ENCODE measurements at regions not wholly inside any gene's neighbourhood (a gene's known extent, or its start where the extent isn't known, plus 50 kb on each side); places are given as distances from the start of the nearest gene placed in this dataset.
"Not testable (repeated sequence)": the region's sequence is repeated elsewhere in the genome, so short reads cannot be mapped to it uniquely, and the experiment has no call there.

DNA sequence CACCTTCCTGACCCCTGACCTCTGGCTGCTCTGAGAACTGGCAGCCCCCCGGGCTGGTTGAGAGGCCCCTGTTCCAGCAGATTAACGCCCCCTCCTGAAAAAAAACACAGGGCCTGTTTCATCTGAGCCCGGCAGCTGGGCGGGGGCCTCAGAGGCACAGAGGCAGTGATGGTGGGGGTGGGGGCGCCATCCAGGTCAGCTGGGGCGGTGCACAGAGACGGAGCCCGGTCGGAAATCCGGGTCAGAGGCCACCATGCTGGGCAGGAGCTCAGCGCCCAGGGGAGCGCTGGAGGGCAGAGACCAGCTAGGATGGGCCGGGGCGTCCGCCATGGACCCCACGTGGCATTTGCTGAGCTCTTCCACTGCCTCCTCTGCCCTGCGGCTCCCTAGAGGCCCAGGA lies 68.0 kb downstream of the UNCX start:
- DNase-seq, result no peak

DNA sequence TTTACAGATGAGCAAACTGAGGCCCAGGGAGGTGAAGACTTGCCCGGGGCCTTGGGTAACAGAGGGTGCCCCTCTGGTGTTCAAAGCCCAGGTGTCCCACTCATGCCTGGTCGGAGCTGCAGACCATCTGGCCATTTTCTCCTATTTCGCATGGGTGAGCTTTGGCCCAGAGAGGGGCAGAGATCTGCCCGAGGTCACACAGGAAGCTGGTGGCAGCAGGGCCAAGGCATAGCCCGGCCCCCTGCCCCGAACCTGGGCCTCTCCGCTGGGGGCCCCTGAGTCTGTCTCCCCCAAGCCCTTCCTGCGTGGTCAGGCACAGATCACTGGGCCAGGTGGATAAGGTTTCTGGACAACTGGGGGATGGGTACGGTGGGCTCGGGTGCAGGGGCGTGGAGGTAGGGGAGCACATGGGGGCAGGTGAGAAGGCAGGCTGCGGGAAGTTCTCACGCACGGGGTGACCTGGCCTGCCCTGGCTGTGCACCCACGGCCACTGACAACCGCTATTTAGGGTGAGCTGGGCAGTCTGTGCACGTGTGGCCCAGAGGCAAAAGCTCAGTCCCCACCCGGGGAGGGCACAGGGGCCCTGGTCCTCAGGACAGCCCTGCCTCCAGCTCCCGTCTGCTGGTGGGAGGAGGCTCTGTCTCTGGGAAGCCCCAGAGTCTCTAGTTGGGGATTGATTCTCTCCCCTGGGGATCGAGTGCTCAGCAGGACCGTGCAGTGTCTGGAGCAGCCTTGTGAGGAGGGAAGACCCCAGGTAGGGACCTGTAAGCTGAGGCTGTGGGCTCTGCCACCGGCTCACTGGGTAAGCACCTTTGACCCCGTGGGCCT lies 68.6 kb downstream of the UNCX start:
- DNase-seq, result no peak

DNA sequence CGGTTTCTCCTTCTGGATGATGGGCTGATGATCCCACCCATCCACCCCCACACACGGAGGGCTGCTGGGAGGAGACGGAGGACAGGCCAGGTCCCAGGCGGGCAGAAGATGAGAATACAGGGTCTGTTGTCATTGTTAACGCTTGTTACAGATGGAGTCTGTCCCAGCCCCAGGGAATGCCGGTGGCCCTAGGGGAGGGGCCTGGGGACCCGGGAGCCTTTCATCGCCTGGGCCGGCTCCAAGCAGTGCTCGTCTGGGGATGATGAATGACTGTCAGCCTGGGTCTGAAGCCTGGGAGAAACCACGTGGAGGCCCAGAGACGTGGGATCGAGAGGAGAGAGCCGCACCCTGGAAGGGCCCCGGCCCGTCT lies 69.2 kb downstream of the UNCX start:
- DNase-seq, result no peak

DNA sequence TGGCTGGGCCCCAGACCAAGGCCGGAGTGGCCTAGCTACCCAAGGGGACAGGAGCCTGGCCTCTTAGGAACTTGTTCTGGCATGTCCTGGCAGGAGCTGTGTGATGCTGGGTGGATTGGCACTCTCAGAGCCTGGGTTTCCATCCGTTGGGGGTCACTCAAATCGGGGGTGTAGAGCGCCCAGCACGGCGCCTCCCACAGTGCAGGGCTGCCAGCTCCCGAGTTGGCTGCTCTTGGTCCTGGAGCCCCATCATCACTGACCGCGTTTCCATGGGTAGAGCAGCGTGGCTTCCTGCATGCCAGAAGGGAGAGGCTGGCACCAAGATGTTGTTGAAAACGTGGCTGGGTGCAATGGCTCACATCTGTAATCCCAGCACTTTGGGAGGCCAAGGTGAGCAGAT lies 70.3 kb downstream of the UNCX start:
- DNase-seq, result no peak

DNA sequence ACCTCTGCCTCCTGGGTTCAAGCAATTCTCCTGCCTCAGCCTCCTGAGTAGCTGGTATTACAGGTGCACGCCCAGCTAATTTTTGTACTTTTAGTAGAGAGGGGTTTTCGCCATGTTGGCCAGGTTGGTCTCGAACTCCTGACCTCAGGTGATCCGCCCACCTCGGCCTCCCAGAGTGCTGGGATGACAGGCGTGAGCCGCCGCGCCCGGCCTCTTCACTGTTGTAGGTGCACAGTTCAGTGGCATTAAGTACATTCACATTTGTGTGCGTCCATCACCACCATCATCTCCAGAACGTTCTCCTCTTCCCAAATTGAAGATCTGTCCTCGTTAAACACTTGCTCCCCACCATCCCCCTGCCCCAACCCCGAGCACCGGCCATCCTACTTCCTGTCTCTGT lies 71.3 kb downstream of the UNCX start:
- DNase-seq, result not testable (repeated sequence)

DNA sequence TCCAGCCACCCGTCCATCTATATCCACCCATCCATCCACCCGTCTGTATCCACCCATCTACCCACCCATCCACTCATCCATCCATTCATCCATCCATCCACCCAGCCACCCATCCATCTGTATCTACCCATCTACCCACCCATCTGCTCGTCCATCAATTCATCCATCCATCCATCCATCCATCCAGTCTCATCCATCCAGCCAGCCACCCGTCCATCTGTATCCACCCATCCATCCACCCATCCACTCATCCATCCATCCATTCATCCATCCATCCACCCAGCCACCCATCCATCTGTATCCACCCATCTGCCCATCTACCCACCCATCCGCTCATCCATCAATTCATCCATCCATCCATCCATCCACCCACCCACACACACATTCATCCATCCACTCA lies 73.2 kb downstream of the UNCX start:
- no peak for DNase-seq

DNA sequence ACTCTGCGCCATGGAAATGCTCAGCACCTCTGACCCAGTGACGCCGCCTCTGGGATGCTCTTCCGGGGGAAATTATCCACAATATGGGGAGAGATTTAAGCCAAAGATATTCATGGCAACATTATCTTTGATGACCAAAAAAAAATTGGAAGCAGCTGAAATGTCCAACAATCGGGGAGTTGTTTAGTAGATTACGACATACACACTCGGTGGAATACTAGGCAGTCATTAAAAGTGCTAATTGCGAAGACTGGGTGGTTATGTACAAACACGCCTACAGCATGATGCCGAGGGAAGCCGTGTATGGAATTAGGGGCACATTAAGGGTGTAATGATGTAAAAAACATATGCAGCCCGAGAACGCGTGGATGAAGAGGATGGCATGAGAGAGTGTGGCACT lies 75.2 kb downstream of the UNCX start:
- DNase-seq, result no peak

DNA sequence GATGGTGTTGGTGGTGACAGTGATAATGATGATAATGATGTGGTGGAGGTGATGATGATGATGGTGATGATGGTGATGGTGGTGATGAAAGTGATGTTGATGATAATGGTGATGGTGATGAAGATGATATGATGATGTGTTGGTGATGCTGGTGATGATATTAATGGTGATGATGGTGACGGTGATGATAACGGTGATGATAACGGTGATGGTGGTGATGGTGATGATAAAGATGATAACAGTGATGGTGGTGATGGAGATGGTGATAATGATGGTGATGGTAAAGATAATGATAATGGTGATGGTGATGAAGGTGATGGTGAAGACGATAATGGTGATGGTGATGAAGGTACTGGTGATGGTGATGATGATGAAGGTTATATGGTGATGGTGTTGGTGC lies 76.6 kb downstream of the UNCX start:
- no peak for DNase-seq

DNA sequence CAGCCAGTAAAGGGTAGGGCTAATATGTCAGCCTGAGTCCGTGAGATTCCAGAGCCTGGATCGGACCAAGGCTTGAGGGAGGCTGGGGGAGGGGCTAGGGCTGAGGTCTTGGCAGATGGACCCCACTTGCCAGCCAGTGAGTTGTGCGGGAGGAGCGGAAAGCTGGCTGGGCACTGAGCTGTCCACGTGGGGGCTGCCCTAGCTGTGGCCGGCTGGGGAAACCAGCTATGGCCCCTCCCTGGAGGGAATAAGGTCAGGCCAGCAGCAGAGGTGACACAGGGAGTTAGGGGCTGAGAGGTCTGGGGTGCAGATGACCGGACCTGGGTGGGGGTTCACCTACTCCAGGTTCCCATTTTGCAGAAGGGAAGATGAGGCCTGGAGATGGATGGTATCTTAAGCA lies 77.3 kb downstream of the UNCX start:
- DNase-seq, result no peak

DNA sequence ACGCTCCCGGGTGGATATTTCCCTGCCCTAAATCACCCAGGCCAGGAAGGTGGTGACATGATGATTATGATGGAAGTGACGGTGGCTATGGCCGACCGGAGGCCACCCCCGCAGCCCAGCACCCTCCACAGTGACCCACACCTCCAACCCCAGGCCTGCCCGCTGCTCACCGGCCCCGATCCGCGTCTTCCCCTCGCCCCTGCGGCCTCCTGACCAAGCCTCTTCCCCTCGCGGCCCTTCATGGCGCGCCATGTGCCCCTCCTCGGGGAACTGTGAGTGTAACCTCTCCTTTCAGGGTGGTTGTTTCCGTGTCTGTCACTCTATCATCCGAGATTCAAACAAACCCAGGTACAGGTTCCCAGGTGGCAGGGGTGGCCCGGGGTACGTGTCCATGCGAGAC lies 78.3 kb downstream of the UNCX start:
- DNase-seq, result no peak

DNA sequence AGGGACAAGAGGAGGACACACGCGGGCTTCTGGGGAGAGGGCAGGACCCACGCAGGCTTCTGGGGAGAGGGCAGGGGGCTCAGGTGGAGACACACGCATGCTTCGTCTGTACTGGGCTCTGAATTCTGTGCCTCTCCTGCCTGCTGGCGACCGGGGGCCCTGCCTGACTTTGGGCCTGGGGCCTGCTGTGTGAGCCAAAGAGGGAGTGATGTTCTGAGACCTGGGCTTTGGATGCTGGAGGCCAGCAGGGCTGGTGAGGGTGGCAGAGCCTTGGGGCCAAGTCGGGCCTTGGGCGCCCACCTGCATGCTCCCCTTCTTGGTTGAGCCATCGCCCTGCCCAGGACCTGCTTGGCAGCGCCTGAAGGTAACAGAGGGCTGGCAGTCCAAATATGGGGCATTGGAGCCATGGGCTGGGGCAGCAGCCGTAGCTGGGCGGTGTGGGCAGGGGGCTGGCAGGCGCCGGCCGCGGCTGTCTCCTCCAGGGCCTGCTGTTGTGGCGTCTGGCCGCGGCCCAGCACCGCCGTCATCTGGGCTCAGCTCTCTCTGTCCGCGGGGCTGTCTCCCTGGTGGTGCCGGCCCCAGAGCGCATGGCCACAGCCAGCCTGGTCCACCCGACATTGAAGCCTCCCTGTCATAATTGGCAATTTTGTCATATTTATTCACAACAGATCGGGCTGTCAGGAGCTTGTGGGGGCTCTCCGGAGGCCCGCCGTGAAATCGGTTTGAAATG lies 78.9 kb downstream of the UNCX start:
- DNase-seq, result no peak

DNA sequence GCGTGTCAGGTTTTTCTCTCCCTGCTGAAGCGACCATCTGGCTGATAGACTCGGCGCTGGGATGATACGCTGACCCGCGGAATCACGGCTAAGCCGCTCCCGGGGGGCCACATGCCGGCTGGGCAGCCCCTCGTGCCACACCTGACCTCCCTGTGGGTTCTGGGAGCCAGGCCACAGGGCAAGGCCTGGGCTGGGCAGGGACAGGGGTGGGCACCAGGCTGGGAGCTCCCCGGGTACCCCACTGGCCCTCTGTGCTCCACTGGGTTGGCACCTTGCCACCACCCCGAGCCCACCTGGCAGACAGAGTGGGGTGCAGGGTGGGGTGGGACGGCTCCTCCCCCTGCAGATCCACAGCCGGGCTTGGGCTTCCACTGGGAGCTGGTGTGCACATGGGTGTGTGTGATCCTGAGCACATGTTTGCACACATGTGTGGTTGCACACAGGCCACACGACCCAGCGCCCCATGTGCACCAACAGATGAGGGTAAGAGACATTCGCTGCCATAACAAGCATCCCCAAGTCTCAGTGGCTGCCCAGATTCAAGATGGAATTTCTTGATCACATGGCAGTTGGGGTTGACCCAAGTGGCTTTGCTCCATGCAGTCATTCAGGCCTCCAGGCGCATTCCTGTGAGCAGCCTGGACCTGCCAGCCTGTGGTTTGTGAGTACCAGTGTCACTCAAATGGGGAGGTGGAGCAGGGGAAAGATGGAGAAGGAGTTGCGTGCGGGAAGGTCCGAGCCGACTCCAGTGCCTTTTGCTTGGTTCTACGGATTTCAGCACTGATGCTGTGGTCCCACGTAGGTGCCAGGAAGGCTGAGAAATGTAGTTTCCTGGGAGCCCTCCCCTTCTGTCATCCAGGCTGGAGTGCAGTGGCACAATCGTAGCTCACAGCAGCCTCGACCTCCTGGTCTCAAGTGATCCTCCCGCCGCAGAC lies 79.7 kb downstream of the UNCX start:
- no peak for DNase-seq

DNA sequence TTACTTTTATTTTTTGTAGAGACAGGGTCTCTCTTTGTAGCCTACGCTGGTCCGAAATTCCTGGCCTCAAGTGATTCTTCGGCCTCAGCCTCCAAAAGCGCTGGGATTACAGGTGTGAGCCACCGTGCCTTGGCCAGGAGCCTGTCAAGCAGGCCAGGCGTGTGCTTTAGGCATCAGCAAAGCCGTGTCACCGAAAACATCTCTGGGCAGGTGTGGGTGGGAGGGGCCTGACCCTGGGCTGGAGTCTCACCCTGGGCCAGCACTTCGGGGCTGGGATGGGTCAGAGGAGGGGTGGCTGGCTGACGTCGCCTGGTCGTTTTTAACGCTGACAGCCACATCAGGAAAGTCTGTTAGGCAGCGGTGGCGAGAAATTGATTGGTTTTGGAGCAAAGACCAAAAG lies 80.9 kb downstream of the UNCX start:
- no peak for DNase-seq

DNA sequence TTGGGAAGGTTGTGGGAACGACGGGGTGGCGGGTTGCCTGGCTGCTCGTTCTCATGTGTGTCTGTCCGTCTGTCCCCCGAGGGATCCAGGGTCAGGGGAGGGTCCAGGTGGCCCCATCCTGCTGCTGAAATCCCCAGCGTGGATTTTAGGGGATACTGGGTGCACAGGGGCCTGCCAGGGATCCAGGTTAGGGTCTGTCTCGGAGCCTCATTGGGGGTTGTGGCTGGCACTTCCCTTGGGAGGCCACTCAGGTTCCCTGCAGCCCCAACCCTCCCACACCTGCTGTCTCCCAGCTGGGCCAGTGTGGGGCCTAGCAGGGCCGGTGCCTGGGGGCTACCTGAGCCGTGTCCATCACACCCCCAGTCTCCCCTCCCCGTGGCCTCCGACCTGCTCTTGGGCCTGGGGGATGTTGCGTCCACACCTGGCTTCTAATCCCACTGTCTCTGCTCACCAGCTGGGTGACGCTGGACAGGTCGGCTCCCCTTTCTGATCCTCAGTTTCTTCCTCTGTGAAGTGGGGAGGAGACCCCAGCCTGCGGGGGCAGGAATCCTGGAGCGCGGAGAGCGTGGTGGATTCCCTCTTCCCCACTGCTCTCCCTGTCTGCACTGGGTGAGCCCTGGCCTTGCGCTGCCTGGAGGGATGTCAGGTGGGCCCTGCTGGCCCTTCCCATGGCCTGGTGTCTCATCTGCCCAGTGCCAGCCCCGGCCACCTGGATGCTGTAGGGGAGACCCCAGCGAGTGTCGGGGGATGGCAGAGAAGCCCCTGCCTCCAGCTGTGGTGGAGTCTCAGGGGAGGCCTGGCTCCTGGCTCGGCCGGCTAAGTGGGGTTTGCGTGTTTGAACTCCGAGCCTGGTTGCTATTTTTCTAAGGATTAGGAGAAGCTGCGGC lies 81.6 kb downstream of the UNCX start:
- no peak for DNase-seq

DNA sequence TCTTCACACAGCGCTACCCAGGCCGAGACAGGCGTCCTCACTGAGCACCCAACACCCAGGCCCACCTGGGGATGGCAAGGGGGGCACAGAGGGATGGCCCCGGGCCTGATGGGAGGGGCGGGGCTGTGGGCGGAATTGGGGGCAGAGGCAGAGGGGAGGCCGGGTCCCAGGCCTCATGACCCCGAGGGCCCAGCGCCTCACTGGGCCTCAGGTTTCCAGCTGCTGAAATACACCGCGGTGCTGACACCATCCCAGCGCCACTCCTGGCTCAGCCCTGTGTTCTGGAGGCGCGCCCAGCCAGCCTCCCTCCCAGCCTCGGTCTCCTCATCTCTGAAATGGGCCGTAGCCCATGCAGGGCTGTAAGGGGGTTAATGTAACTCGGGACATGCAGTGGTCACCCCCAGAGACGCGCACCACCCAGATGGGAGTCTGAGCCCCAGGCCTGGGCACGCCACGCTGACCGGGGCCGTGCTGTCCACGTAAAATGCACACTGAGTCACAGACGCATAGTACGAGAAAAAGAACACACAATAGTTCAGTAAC lies 82.3 kb downstream of the UNCX start:
- DNase-seq, result no peak

DNA sequence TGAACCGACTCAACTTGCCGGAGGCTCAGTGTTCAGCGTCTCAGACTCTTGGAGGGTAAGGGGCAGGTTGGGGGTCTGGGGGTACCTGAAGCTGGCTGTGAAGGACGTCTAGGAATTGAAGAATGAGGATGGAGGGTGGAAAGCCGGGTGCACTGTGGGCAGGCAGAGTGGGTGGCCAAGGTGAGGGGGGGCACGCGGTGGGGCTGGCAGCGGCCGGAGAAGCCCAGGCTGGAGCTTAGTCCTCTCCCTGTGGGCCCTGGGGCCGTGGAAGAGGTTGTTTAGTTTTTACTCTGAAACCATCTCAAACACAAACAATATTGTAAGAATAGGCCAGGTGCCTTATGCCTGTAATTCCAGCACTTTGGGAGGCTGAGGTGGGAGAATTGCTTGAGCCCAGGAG lies 83.4 kb downstream of the UNCX start:
- no peak for DNase-seq

DNA sequence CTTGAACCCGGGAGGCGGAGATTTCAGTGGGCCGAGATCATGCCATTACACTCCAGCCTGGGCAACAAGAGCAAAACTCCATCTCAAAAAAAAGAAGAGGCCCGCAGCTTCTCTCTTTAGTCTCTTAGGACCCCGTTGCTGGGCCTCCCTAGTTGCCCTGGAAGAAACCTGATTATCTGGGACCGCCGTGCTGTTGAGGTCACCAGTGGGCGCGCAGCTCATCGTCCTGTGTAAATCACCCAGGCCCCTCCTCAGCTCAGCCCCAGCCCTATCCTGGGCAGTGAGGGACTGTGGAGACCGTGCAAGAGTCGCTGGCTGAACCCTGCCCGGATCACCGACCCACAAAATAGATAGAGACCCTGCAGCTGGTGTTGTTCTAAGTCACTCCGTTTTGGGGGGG lies 85.0 kb downstream of the UNCX start:
- DNase-seq, result no peak

DNA sequence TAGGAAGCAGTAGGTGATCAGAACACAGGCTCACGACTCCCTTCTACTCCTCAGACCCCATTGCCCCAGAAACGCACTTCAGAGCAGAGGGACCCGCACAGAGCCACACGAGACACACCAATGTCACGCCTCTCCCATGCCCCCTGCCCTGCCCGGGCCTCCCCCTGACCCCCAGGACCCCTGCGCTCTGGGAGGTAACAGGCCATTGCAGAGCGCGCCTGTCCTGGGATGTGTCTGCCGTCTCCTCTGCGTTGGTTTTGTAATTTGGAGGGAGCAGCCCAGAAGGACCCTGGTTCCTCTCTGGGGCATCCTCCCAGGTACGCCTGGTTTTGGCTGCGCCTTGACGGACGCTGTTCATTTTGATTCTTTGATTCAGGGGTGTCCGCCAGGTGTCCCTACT lies 85.4 kb downstream of the UNCX start:
- no peak for DNase-seq

DNA sequence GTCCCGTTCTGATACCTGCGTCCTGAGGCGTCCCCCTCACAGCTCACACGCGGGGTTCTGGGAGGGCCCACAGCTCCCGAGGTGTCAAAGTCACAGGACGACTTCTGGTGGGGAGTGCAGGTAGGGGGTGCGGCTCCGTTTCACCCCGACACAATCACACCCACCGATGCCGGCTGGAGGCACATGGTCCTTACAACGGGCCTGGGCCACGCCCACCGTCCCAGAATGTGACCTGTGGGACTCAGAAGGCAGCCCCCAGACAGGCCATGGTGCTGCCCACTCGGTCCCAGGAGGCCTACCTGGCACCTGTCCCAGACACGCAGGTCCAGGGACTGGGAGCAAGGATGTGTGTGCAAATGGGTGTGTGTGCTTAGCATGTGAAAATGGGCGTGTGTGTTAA lies 86.0 kb downstream of the UNCX start:
- DNase-seq, result no peak

DNA sequence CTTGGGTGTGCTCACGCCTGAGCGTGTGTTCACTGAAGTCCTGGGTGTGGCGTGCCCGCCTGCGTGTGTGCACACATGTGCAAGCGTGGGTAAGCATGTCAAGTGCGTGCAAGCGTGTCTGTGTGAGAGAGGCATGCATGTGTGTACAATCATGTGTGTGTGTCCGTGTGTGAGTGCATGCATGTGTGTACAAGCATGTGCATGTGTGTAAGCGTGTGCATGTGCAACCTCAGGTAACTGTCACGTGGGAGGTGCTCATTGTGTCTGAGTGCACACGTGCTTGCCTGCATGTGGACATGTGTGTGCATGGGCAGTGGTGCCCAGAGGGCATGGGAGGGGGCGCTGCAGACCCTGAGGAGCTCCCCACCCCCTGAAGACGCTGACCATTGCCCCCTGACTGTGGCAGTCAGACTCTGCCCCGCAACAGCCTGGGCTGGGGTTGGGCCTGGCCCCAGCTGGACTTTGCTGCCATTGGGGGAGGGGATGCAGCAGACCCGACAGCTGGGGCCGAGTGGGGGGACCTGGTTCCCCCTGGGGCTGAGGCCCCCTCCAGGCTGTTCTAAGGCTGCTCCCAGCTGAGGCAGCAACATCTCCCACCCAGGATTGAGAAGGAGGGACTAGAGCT lies 88.1 kb downstream of the UNCX start:
- no peak for DNase-seq

DNA sequence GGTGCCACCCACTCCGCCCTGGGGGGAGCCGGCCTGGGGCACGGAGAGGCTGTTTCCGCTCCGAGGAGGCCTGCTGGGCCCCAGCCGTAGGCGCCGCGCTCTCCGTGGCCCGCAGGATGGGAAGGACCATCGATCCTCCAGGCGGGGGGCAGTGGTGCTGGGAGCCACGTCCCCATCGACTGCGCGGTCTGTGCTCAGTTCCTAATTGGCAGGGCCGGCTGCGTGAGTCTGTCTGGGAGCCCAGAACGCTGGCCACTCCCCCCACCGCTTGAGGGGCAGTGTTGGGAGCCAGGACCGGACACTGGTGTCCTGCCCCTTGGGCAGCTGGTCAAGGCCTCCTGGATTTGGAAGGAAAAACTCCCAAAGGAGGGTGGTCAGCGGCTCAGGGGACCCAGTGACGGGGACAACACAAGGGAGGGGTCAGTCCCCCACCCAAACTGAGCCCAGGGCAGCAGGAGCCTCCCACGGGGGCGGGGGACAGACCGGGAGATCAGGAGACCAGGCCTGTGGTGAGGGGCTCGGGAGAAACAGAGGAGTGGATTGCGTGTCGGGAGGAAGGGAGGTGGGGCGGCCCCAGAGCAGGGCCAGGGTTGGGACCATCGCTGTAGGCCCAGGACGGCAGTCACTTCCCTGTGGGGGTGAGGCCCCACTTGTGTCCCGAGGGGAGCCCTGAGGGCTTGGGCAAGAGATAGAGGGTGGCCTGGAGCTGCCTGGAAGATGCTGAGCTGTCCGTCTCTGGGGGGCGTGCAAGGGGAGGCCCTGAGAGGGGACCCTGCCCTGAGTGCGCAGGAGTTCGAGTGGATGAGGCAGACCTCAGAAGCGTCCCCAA lies 89.0 kb downstream of the UNCX start:
- DNase-seq, result no peak

Data from retina (tissue), 1 donor.